ENCODE measurements at regions not wholly inside any gene's neighbourhood (a gene's known extent, or its start where the extent isn't known, plus 50 kb on each side); places are given as distances from the start of the nearest gene placed in this dataset.

DNA sequence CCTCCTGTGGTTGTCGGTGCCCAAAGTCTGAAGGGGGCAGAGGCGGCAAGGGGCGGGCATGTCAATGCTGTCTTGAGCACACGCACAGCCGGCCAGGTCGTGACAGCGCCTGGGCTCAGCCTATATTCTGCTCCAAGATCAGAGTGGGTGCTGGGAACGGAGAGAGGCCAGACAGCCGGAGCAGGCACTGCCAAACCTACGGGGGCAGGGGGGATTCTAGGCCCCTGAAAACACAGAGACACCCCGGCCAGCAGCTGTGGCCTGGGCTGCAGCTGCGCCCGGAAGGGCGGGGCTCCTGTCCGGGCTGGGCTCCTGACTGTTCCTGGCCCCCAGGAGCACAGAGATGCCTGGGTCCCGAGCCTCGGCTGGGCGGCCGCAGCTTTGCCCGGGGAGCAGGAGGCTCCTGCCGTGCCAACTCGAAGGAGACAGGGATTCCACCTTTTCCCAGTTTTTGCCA is 2662.9 kb upstream of the PCDH20 start:
- TF ChIP-seq POLR2A (IDR thresholded peaks at IDR 0.05; ENCODE audit: low read length) = no peak
- TF ChIP-seq GATA1 (IDR thresholded peaks at IDR 0.05; ENCODE audit: low read depth, low read length) = no peak
